ENCODE measurements at regions not wholly inside any gene's neighbourhood (a gene's known extent, or its start where the extent isn't known, plus 50 kb on each side); places are given as distances from the start of the nearest gene placed in this dataset.

DNA sequence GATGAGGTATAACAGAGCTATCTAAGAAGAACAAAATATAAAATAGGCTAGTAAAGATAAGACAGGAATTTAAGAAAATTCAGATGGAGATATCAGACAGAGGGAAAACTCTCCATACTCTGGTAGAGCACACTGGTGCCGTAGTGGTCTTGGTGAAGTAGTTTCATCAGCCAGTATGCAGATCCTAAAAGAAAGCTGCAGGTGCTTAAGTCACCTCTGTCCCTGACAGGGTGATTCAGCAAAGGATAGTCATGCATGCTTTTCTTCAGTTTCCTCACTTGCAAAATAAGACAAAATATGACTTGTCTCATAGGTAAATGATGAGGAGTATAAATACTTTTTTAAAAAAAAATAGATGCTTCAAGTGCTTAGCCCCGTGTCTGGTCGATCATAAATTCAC is 794.9 kb downstream of the TNS3 start:
- TF ChIP-seq, protein P1, sequence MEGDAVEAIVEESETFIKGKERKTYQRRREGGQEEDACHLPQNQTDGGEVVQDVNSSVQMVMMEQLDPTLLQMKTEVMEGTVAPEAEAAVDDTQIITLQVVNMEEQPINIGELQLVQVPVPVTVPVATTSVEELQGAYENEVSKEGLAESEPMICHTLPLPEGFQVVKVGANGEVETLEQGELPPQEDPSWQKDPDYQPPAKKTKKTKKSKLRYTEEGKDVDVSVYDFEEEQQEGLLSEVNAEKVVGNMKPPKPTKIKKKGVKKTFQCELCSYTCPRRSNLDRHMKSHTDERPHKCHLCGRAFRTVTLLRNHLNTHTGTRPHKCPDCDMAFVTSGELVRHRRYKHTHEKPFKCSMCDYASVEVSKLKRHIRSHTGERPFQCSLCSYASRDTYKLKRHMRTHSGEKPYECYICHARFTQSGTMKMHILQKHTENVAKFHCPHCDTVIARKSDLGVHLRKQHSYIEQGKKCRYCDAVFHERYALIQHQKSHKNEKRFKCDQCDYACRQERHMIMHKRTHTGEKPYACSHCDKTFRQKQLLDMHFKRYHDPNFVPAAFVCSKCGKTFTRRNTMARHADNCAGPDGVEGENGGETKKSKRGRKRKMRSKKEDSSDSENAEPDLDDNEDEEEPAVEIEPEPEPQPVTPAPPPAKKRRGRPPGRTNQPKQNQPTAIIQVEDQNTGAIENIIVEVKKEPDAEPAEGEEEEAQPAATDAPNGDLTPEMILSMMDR (IDR thresholded peaks at IDR 0.05; ENCODE audit: low read depth, low read length, missing control alignments) = no peak
- DNase-seq (ENCODE audit: low read depth) = no peak

DNA sequence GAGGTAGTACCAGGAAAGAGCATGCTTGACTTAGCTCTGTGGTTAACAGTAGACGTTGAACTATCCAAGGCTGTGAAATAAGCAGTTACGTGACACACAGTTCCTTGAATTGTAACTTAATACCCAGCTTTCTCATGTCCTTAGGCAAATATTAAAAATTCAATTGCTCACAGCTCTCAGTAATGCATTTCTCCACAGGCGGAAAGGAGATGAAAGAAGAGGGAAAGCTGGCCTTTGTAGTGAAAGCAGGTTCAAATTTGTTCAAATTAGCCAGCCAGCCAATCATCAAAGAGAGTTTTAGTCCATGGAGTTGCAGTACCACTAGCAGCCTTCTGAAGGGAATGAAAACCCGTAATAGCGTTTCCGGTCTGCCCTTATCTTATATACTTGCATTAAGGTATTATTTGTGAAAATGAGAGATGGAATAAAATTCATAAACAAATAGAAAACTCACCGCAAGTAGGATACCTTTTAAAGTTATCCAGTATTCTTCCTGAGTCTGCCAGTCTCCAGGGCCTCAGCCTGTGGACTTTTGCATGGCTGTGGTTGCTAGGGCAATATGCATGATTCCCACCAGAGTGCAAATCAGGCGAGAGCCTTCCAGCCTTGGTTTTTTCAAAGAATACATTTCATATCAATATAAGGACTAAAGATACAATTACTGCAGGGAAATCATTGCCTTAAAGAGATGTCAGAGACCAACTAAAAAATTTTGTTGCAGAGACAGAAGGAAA is 795.5 kb downstream of the TNS3 start:
- H3K4me3 ChIP-seq (ENCODE audit: low read depth, low read length) = no peak overlapping the region
- TF ChIP-seq, protein P1 (IDR thresholded peaks at IDR 0.05; ENCODE audit: low read depth, low read length, missing control alignments) = no peak
- DNase-seq (ENCODE audit: low read depth) = no peak

More for the DNA sequence above, 794.9 kb downstream of the TNS3 start:
- no peak overlapping the region for H3K4me3 ChIP-seq (ENCODE audit: low read depth, low read length)

DNA sequence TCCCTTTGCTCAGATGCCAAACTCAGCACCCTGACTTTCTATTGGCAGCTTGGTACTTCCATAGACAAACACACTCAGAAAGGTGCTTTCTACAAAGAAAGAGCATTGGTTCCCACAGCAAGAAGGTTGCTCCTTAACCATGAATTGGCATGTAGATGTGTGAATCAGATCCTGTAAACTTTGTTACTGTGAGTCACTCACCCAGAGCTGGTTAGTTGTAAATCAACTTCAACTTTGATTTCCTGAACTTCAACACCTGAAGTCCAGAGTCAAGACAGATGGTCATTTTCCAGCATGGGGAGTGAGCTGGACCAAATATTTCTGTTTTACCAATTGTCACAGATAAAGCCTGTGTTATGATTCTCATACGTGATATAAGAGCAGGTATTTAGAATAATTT is 797.2 kb downstream of the TNS3 start:
- H3K4me3 ChIP-seq (ENCODE audit: low read depth, low read length) = no peak overlapping the region
- DNase-seq (ENCODE audit: low read depth) = no peak
- TF ChIP-seq, protein P1 (IDR thresholded peaks at IDR 0.05; ENCODE audit: low read depth, low read length, missing control alignments) = no peak

DNA sequence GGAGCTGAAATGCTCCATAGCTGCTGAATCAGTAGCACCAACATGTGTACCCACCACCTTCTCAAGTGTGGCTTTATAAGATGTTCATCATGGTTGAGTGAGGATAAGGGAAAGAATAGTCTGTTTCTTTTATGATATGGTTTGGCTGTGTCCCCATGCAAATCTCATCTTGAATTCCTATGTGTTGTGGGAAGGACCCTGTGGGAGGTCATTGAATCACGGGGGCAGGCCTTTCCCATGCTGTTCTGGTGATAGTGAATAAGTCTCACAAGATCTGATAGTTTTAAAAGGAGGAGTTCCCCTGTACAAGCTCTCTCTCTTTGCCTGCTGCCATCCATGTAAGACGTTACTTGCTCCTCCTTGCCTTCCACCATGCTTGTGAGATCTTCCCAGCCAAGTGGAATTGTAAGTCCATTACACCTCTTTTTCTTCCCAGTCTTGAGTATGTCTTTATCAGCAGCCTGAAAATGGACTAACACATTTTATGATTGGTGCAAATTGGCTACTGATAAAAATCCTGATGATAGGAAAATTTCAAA is 799.9 kb downstream of the TNS3 start:
- DNase-seq (ENCODE audit: low read depth) = no peak
- H3K4me3 ChIP-seq (ENCODE audit: low read depth, low read length) = no peak overlapping the region
- TF ChIP-seq, protein P1 (IDR thresholded peaks at IDR 0.05; ENCODE audit: low read depth, low read length, missing control alignments) = no peak

DNA sequence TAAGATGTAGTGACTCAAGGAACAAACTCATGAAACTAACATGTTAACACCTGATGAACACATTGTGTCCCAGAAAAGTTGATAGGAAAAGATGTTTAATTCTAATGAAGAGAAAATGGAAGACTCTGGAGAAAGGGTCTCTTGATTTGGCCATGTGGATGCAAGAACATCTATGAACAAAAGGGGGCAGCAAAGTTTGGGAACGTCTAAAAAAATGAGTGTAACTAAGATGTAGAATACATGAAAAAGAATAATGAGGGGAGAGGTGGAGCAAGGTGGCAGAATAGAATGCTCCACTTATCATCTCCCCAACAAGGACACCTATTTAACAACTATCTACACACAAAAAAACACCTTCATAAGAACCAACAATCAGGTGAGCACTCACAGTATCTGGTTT is 805.1 kb downstream of the TNS3 start:
- DNase-seq (ENCODE audit: low read depth) = no peak
- no peak overlapping the region for H3K4me3 ChIP-seq (ENCODE audit: low read depth, low read length)
- TF ChIP-seq, protein P1 (IDR thresholded peaks at IDR 0.05; ENCODE audit: low read depth, low read length, missing control alignments) = peak; percentile 30

DNA sequence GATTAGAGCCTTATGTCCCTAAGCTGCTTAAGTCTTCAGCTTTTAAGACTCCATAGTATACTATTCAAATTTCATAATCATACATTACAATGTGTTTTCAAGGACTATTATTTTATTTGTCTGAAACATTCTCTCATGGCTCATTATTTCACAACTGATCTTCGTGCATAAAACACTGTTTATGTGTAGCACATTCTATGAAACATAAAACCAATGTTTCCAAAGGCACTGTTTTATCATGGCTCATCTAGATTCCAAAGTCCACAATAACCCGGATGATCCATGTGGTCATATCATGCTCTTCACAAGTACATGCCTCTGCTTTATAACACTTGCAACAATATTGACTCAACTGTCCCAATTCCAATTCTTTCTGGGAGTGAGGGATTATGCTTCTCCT is 806.1 kb downstream of the TNS3 start:
- no peak for DNase-seq (ENCODE audit: low read depth)
- H3K4me3 ChIP-seq (ENCODE audit: low read depth, low read length) = no peak overlapping the region

More for the DNA sequence above, 806.1 kb downstream of the TNS3 start:
- TF ChIP-seq, protein P1 (IDR thresholded peaks at IDR 0.05; ENCODE audit: low read depth, low read length, missing control alignments) = no peak
